SKM-1 treated with dmso at 0.1 percent for 144 hours (cell line): ENCODE measurements at regions not wholly inside any gene's neighbourhood (a gene's known extent, or its start where the extent isn't known, plus 50 kb on each side); places are given as distances from the start of the nearest gene placed in this dataset.
A peak's percentile ranks its signal among the peaks of the same experiment; 100 is the strongest.
"Not testable (repeated sequence)": the region's sequence is repeated elsewhere in the genome, so short reads cannot be mapped to it uniquely, and the experiment has no call there.

ENCODE experiments used
- DNase-seq: peaks from one replicate; lab custom pipeline; 2025; ENCODE audit not compliant: unreplicated experiment; lab: John Stamatoyannopoulos, UW

GRCh38 chr11:23644443-23644842 lies 784.2 kb upstream of the CCDC179 start:
- no peak for DNase-seq

DNA sequence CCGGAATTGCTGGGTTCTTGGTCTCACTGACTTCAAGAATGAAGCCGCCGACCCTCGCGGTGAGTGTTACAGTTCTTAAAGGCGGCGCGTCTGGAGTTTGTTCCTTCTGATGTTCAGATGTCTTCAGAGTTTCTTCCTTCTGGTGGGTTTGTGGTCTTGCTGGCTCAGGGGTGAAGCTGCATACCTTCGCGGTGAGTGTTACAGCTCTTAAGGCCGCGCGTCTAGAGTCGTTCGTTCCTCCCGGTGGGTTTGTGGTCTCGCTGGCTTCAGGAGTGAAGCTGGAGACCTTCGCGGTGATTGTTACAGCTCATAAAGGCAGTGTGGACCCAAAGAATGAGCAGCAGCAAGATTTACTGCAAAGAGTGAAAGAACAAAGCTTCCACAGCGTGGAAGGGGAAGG lies 792.1 kb upstream of the CCDC179 start:
- not testable (repeated sequence) for DNase-seq

DNA sequence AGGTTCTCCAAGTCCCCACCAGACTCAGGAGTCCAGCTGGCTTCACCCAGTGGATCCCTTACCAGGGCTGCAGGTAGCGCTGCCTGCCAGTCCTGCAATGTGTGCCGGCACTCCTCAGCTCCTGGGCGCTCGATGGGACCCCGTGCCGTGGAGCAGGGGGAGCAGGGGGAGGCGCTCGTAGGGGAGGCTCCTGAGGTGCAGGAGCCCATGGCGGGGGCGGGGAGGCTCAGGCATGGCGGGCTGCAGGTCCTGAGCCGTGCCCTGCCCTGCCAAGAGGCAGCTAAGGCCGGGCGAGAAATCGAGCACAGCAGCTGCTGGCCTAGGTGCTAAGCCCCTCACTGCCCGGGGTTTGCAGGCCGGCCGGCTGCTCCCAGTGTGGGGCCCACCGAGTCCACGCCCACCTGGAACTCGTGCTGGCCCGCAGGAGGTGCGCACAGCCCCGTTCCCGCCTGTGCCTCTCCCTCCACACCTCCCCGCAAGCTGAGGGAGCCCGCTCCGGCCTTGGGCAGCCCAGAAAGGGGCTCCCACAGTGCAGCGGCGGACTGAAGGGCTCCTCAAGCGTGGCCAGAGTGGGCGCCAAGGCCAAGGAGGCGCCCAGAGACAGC lies 792.9 kb upstream of the CCDC179 start:
- no peak for DNase-seq

DNA sequence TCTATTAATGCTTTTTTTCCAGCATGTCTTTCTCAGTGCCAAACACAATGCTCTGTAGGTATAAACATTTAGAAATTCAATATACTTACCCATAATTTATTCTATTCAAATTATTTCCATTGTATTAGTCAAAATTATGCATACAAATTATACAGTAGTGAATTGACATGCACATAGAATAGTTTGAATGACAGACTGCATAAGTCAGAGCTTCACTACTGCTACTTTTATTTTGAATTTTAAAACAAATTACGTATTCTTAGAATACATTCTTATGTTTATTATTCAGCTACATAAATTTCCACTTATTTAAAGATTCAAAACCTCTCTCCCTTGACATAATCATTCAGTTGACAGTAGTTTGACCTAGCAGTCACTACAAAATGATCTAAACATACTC lies 808.0 kb upstream of the CCDC179 start:
- DNase-seq, result no peak

- DNase-seq, result no peak
These were observed 813.1 kb upstream of the CCDC179 start for GRCh38 chr11:23673366-23673765.

GRCh38 chr11:23674866-23675265 lies 814.6 kb upstream of the CCDC179 start:
- no peak for DNase-seq

- no peak for DNase-seq
These were observed 817.8 kb upstream of the LUZP2 start for GRCh38 chr11:23679041-23679440.

DNA sequence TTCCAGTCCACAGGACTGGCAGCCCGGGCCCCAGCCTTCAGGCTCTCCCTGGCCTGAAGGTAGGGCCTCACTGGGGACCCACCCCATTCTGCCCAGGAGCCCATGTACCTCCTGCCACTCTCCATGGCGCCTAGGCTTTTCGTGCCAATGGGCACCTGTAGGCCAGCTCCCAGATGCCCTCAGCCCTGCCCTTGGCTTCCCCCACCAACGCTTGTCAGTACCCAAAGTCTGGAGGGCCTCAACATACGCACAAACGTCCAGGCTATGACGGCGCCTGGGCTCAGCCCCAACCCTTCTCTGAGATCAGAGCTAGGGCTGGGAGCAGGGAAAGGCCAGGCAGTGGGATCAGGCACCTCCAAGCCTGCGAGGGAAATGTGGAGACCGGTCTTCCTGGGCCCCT lies 816.9 kb upstream of the LUZP2 start:
- DNase-seq, result no peak

GRCh38 chr11:23680488-23681230 lies 816.2 kb upstream of the LUZP2 start:
- no peak for DNase-seq

DNA sequence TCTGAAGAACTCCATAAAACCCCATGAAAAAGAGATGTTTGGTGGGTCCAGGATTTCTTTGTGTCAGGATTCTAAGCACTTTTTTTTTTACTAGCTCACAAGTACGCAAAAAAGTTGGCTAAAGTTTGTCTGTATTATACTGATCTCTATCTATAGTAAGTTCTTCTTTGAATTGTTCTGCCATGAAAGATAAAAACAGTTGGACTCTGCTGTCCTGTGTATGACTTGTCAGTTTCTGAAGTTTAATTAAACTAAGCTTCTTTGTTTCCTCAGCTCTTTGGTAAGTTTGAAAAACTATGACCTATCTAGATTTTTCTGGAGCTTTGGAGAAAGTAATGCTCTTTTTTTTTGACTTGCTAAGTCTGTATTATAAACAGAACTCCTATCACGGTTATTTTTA lies 812.2 kb upstream of the LUZP2 start:
- no peak for DNase-seq

DNA sequence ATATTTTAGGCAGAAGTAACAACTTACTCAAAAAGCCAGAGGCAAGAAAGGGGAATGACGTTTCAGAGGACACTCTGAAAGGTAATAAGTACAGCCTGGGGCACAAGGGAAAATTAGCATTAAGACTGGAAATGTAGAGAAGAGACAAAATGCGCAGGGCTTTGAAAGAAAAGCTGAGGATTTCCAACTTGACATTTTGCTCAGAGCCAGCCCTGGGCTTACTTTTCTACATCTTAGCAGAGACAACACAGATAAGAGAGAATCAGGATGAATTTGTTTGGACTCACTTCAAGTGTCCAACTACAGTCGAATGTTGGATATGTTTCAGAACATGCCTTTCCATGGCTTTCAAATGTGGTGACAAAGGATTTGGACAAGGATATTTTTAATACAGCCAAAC lies 808.9 kb upstream of the LUZP2 start:
- DNase-seq, result no peak

GRCh38 chr11:23688411-23688810 lies 808.4 kb upstream of the LUZP2 start:
- DNase-seq, result no peak

DNA sequence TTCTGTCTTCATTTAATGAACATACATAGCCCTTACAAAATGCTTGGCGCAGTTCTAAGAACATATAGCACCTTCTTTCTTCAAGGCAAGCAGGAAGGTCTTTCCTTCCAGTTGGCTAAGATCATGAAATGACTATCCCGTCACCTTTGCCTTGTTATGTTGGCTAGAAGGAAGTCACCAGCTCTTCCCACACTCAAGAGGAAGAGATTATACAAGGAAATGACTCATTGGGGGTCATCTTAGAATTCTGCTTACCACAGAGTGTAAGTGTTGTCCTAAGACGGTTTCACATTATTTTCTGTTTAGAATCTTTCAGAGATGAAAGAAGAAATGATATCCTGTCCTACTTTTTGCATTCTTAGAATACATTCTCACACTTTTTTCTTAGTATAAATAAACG lies 808.0 kb upstream of the LUZP2 start:
- peak; percentile 32 for DNase-seq

DNA sequence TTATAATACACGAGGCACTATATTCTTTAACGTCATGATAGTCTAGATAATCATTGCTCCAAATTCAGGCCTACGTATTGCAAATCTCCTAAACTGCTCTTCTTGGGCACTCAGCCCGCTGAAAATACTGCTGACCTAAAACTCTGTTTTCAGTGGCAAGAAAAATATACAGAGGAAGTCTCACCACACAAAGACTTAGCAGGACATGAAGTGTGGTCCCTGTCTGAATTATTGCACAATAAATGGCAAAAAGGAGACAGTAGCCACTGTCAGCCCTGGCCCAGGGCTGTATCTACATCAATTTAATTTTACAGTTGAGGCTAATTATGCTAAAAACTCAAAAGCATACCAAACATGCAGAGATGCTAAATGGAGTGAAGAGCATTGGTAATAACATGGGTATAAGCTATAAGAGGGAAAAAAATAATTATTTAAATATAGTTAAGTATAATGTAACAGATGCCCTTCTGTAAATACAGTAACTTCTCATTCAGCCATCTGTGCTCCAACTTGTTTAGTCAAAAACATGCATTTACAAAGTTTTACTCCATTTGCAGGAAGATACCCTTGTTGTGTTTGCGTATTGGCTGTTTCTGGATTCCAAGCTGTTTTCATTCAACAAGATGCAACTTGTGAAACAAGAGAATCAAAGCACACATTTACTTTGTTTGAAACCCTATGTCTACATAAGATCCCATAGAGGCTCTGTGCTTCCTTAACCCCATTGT lies 800.0 kb upstream of the LUZP2 start:
- no peak for DNase-seq

GRCh38 chr11:23704183-23704582 lies 792.7 kb upstream of the LUZP2 start:
- no peak for DNase-seq

- DNase-seq, result no peak
These were observed 784.9 kb upstream of the LUZP2 start for GRCh38 chr11:23711981-23712380.

- no peak for DNase-seq
These were observed 777.8 kb upstream of the LUZP2 start for GRCh38 chr11:23719016-23719415.

DNA sequence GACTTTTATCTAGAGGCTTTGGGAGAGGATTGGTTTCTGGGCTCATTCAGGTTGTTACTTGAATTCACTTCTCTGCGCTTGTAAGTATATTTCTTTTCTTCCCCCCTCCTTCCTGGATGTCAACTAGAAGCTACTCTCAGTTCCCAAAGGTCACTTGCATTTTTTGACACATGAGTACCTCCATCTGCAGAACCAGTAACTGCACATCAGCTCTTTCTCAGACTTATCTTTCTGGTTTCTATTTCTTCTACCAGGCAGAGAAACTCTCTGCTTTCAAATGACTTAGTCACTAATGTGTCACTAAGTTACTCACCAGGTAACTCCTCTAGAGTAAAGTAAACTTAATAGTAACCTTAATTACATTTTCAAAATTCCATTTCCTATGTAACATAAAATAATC lies 773.0 kb upstream of the LUZP2 start:
- DNase-seq, result no peak

DNA sequence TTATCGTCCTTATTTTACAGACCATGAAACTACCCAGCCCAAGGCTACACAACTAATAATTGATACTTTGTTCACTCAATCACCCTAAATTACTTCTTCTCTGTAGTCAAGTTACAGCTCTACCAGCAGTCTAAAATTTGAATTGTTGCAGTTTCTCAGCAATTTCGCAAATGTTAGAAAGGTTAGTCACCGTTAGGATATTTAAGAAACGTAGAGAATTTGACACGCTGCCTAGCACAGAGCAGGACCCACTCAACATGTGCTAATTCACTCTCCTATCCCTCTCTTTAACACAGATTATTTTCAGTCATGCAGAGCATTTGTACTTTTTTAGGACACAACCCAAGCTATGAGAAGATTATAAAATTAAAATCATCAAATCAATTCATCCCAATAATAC lies 771.1 kb upstream of the LUZP2 start:
- DNase-seq, result no peak

DNA sequence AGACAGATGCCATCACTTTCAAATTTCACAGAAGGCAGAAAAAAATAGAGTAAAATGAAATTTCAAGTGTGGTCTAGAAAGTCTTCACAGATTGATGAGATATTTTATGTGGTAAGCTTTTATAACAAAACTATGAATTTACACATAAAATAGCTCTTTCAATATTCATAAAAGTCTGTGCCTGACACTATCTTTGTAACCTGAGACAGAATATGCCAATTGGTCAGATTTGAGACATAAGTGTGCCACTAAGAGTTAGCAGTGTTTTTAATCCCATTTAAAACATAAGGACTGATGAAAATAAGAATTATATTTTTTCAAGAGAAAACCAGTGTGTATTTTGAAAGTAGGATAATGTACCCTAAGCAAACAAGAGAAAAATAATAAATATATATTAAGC lies 769.5 kb upstream of the LUZP2 start:
- DNase-seq, result no peak

DNA sequence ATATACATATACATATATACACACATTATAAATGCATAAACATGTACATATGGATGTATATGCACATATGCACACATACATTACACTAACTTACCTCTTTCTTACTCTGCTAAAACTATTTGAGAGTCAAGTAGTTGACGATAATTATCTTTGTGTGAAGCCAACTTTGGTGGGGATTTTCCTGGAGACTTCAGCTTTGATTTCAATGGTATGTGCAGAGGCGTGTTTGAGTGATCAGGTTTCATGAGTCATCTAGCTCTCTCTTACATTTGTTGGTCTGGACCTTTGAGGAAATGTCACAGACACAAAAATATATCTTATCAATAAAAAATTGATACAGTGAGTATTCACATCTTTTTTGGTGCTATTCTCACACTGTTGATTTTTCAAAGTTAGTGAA lies 769.1 kb upstream of the LUZP2 start:
- DNase-seq, result no peak

- no peak for DNase-seq
These were observed 767.8 kb upstream of the LUZP2 start for GRCh38 chr11:23729088-23729487.
